Naive thymus-derived CD4-positive, alpha-beta T cell (primary cell): ENCODE measurements at regions not wholly inside any gene's neighbourhood (a gene's known extent, or its start where the extent isn't known, plus 50 kb on each side); places are given as distances from the start of the nearest gene placed in this dataset.

Experiments
- ATAC-seq: fragments of 150-1000 bp; cut with Tn5 transposase; 2 replicates; pipeline ENCODE4 v1.10.0; 2021; ENCODE audit warnings: mild to moderate bottlenecking, moderate library complexity
- CTCF ChIA-PET: fragments of 350-600 bp; sonication (Branson Sonifier 250); formaldehyde crosslinking; loops from one replicate; lab custom pipeline; 2021; ENCODE audit warnings: antibody characterized with exemption; lab: Charles Lee
- POLR2A ChIA-PET: fragments of 350-600 bp; sonication (Branson Sonifier 250); formaldehyde crosslinking; loops from one replicate; lab custom pipeline; 2021; ENCODE audit warnings: antibody characterized with exemption, inconsistent platforms; lab: Charles Lee
- DNase-seq, 9 donors: peaks; one replicate each; pipeline versions ENCODE4 v3.0.0 to v3.0.0-alpha.2; 2020 to 2022; ENCODE audit warnings: mixed read lengths in 1 of 9
- H3K27ac ChIP-seq: one replicate; pipeline ENCODE4 v1.7.0; 2013; ENCODE audit warnings: mild to moderate bottlenecking, low read depth, low read length, moderate library complexity
- H3K27me3 ChIP-seq, 2 donors: one replicate each; pipeline ENCODE4 v1.7.0; 2013; ENCODE audit warnings: low read length in 2 of 2, mild to moderate bottlenecking in 2 of 2, moderate library complexity in 2 of 2; ENCODE audit not compliant: control insufficient read depth in 2 of 2, insufficient read depth in 2 of 2
- H3K36me3 ChIP-seq, 3 experiments: 1 replicate in 2 of 3; 2 replicates in 1 of 3; pipeline ENCODE4 v1.7.0; 2013; ENCODE audit warnings: low read length in 3 of 3, mild to moderate bottlenecking in 3 of 3, moderate library complexity in 1 of 3; ENCODE audit not compliant: insufficient read depth in 3 of 3, control insufficient read depth in 2 of 3
- H3K4me1 ChIP-seq, 2 donors: one replicate each; pipeline ENCODE4 v1.7.0; 2013; ENCODE audit warnings: low read length in 2 of 2, mild to moderate bottlenecking in 2 of 2, moderate library complexity in 1 of 2; ENCODE audit not compliant: control insufficient read depth in 2 of 2, insufficient read depth in 2 of 2
- H3K4me3 ChIP-seq: 2 replicates; pipeline ENCODE4 v1.7.0; 2013; ENCODE audit warnings: mild to moderate bottlenecking, low read length
- H3K9me3 ChIP-seq, 3 experiments: 1 replicate in 2 of 3; 2 replicates in 1 of 3; pipeline ENCODE4 v1.7.0; 2013; ENCODE audit warnings: low read length in 3 of 3; ENCODE audit not compliant: control insufficient read depth in 2 of 3
- H3K27ac Mint-ChIP-seq, 9 donors: one replicate each; pipeline ENCODE4 v1.8.0; 2020 to 2022; ENCODE audit warnings: mixed read lengths in 9 of 9, mild to moderate bottlenecking in 8 of 9, moderate library complexity in 5 of 9, inconsistent platforms in 2 of 9
- H3K27me3 Mint-ChIP-seq, 5 donors: one replicate each; pipeline ENCODE4 v1.8.0; 2021 to 2022; ENCODE audit warnings: mixed read lengths in 5 of 5, mild to moderate bottlenecking in 1 of 5
- H3K36me3 Mint-ChIP-seq, 5 donors: one replicate each; pipeline ENCODE4 v1.8.0; 2020 to 2022; ENCODE audit warnings: mixed read lengths in 5 of 5, mild to moderate bottlenecking in 3 of 5, inconsistent platforms in 1 of 5
- H3K4me1 Mint-ChIP-seq, 7 donors: one replicate each; pipeline ENCODE4 v1.8.0; 2020 to 2022; ENCODE audit warnings: mixed read lengths in 7 of 7, mild to moderate bottlenecking in 3 of 7, inconsistent platforms in 1 of 7
- H3K4me3 Mint-ChIP-seq, 10 donors: one replicate each; pipeline ENCODE4 v1.8.0; 2020 to 2022; ENCODE audit warnings: mild to moderate bottlenecking in 10 of 10, mixed read lengths in 10 of 10, moderate library complexity in 6 of 10, inconsistent platforms in 2 of 10
- H3K9me3 Mint-ChIP-seq, 11 donors: one replicate each; pipeline ENCODE4 v1.8.0; 2020 to 2022; ENCODE audit warnings: mixed read lengths in 11 of 11, mild to moderate bottlenecking in 4 of 11, inconsistent platforms in 1 of 11, moderate library complexity in 1 of 11
- intact Hi-C, 2 donors: fragments of 100-400 bp; cut with micrococcal nuclease; formaldehyde crosslinking; loops; one replicate each; pipeline ENCODE4 v1.15.1; 2023

GRCh38 chr5:155605920-155606319 lies 592.4 kb downstream of the KIF4B start:
- Histone ChIP-seq H3K4me1 (no peaks in the 10 kb centered on the region), H3K9me3 (no peaks in the 10 kb centered on the region), H3K36me3 (no peaks in the 10 kb centered on the region), H3K27ac (no peak overlapping the region), H3K27me3 (no peaks in the 10 kb centered on the region), H3K4me3 (no peak overlapping the region)
- peaks cover 0 to 37% (median 13%) of the 10 kb centered on the region in 5 donors for H3K27me3 Mint-ChIP-seq
- no peak overlapping the region for H3K27ac Mint-ChIP-seq
- peaks cover 0 to 3% (median 0%) of the 10 kb centered on the region in 11 donors for H3K9me3 Mint-ChIP-seq
- DNase-seq: no peak
- ATAC-seq: no peak
- H3K4me1 Mint-ChIP-seq: no peaks in the 10 kb centered on the region
- intact Hi-C loops: no loop called here
- CTCF ChIA-PET: interaction anchor here (0.6 kb wide), 1 partner anchor 234 kb away, joined by 3 read pairs; no protein-coding TSS in a partner anchor
- POLR2A ChIA-PET: no interaction called here
- no peaks in the 10 kb centered on the region for H3K36me3 Mint-ChIP-seq
- H3K4me3 Mint-ChIP-seq: no peak overlapping the region

DNA sequence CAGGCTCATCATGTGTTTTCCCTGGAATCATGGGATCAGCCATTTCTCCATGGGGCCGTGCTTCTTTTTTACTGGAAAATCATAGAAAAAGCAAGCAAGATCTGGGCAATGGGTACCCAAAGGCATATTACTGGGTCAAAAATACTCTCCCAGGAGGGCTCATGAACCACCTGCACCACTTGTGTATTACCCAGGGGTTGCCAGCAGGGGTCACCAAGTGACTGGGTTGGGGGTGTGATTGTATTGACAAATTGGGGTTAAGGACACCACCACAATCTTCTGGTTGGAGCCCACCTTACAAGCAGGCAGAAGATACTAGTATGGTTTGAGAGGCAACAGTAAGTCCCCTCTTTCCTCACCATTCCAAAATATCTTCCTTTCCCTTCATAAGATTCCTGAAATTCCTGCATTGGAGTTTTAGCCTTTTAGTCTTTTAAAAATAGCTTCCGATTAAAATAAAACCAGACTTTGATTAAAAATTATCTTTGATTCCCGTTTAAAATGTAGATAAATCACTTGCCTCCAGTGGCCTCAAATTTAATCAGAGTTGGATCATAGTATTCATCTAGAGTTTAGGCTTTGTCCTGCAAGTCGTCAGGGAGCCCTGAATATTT lies 603.3 kb downstream of the KIF4B start:
- Mint-ChIP-seq H3K27ac (no peak overlapping the region), H3K36me3 (no peaks in the 10 kb centered on the region), H3K4me3 (no peak overlapping the region), H3K4me1 (peaks cover 0 to 4% (median 0%) of the 10 kb centered on the region in 7 donors), H3K27me3 (peaks cover 12 to 41% (median 26%) of the 10 kb centered on the region in 5 donors), H3K9me3 (peaks cover 0 to 4% (median 0%) of the 10 kb centered on the region in 11 donors)
- no peaks in the 10 kb centered on the region for H3K9me3 ChIP-seq
- ATAC-seq (peak; percentile 50), DNase-seq (peak in 8 of 9 donors; percentile 10 to 54 (median 18))
- H3K4me1 ChIP-seq: no peaks in the 10 kb centered on the region
- POLR2A ChIA-PET: no interaction called here
- intact Hi-C loops: loop anchor here (1.0 to 2.0 kb wide), 2 partner anchors 1318 to 1515 kb away; no protein-coding TSS in a partner anchor
- H3K4me3 ChIP-seq: no peak overlapping the region
- H3K27ac ChIP-seq: no peak overlapping the region
- H3K36me3 ChIP-seq: no peaks in the 10 kb centered on the region
- H3K27me3 ChIP-seq: no peaks in the 10 kb centered on the region
- CTCF ChIA-PET: interaction anchor here (0.7 kb wide), 1 partner anchor 1515 kb away, joined by 3 read pairs; no protein-coding TSS in a partner anchor

- H3K27me3 Mint-ChIP-seq: peaks cover 12 to 51% (median 39%) of the 10 kb centered on the region in 5 donors
- CTCF ChIA-PET: no interaction called here
- peaks cover 0 to 4% (median 0%) of the 10 kb centered on the region in 5 donors for H3K36me3 Mint-ChIP-seq
- Histone ChIP-seq H3K27ac (no peak overlapping the region), H3K4me1 (no peaks in the 10 kb centered on the region), H3K36me3 (no peaks in the 10 kb centered on the region), H3K4me3 (no peak overlapping the region), H3K9me3 (no peaks in the 10 kb centered on the region), H3K27me3 (no peaks in the 10 kb centered on the region)
- H3K4me1 Mint-ChIP-seq: peaks cover 0 to 4% (median 0%) of the 10 kb centered on the region in 7 donors
- POLR2A ChIA-PET: no interaction called here
- H3K9me3 Mint-ChIP-seq: no peaks in the 10 kb centered on the region
- no peak overlapping the region for H3K27ac Mint-ChIP-seq
- DNase-seq: no peak
- intact Hi-C loops: no loop called here
- no peak for ATAC-seq
- no peak overlapping the region for H3K4me3 Mint-ChIP-seq
These were observed 606.1 kb downstream of the KIF4B start for GRCh38 chr5:155619688-155620087.

GRCh38 chr5:155620821-155621410 lies 607.4 kb downstream of the KIF4B start:
- H3K27ac Mint-ChIP-seq: no peak overlapping the region
- CTCF ChIA-PET: no interaction called here
- intact Hi-C loops: no loop called here
- no peak overlapping the region for H3K4me3 ChIP-seq
- H3K9me3 ChIP-seq: no peaks in the 10 kb centered on the region
- DNase-seq: no peak
- no peaks in the 10 kb centered on the region for H3K36me3 ChIP-seq
- ATAC-seq: no peak
- POLR2A ChIA-PET: no interaction called here
- peaks cover 0 to 4% (median 0%) of the 10 kb centered on the region in 5 donors for H3K36me3 Mint-ChIP-seq
- H3K4me1 Mint-ChIP-seq: peaks cover 0 to 4% (median 0%) of the 10 kb centered on the region in 7 donors
- no peaks in the 10 kb centered on the region for H3K4me1 ChIP-seq
- no peaks in the 10 kb centered on the region for H3K9me3 Mint-ChIP-seq
- H3K4me3 Mint-ChIP-seq: no peak overlapping the region
- H3K27me3 Mint-ChIP-seq: peaks cover 15 to 54% (median 43%) of the 10 kb centered on the region in 5 donors
- H3K27ac ChIP-seq: no peak overlapping the region
- no peaks in the 10 kb centered on the region for H3K27me3 ChIP-seq

GRCh38 chr5:155624597-155625241 lies 611.2 kb downstream of the KIF4B start:
- ATAC-seq (no peak), DNase-seq (no peak)

DNA sequence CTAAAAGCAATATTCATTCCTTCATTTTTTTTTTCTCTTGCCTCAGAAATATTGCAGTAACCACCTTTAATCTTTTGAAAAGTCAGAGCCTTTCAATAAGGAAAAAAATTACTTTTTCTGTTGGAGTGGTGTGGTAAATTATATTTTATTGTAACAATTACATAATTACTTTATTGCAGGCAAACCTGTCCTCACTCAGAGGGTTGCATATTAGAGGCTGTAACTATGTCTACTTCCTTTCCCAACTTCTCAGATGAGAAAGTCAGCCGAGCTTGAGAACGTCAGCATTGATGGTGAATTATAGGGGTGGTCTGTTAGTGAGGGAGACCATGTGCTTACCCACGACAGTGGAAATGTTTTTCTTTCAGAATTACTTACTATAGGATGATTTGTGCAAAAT lies 611.8 kb downstream of the KIF4B start:
- Histone ChIP-seq H3K4me1 (no peaks in the 10 kb centered on the region), H3K4me3 (no peak overlapping the region), H3K9me3 (no peaks in the 10 kb centered on the region), H3K27me3 (no peaks in the 10 kb centered on the region), H3K36me3 (no peaks in the 10 kb centered on the region), H3K27ac (no peak overlapping the region)
- ChIA-PET POLR2A (no interaction called here), CTCF (no interaction called here)
- H3K9me3 Mint-ChIP-seq: no peaks in the 10 kb centered on the region
- no peak overlapping the region for H3K4me3 Mint-ChIP-seq
- H3K4me1 Mint-ChIP-seq: peaks cover 0 to 4% (median 0%) of the 10 kb centered on the region in 7 donors
- H3K27ac Mint-ChIP-seq: no peak overlapping the region
- peaks cover 9 to 56% (median 45%) of the 10 kb centered on the region in 5 donors for H3K27me3 Mint-ChIP-seq
- peaks cover 0 to 4% (median 0%) of the 10 kb centered on the region in 5 donors for H3K36me3 Mint-ChIP-seq
- no peak for ATAC-seq
- no peak for DNase-seq
- intact Hi-C loops: no loop called here

More at GRCh38 chr5:155624597-155625241, 611.2 kb downstream of the KIF4B start:
- Mint-ChIP-seq H3K9me3 (no peaks in the 10 kb centered on the region), H3K4me3 (no peak overlapping the region), H3K36me3 (peaks cover 0 to 4% (median 0%) of the 10 kb centered on the region in 5 donors), H3K4me1 (peaks cover 0 to 4% (median 0%) of the 10 kb centered on the region in 7 donors), H3K27ac (no peak overlapping the region), H3K27me3 (peaks cover 9 to 62% (median 50%) of the 10 kb centered on the region in 5 donors)
- Histone ChIP-seq H3K36me3 (no peaks in the 10 kb centered on the region), H3K27me3 (no peaks in the 10 kb centered on the region), H3K4me1 (no peaks in the 10 kb centered on the region), H3K27ac (no peak overlapping the region), H3K9me3 (no peaks in the 10 kb centered on the region), H3K4me3 (no peak overlapping the region)
- intact Hi-C loops: no loop called here
- CTCF ChIA-PET: no interaction called here
- POLR2A ChIA-PET: no interaction called here
